IPS-NIHi7 (cell line): ENCODE measurements at regions not wholly inside any gene's neighbourhood (a gene's known extent, or its start where the extent isn't known, plus 50 kb on each side); places are given as distances from the start of the nearest gene placed in this dataset.

Experiments
- DNase-seq: peaks from one replicate; pipeline ENCODE4 v3.0.0; 2012; ENCODE audit warnings: mixed read lengths; ENCODE audit errors: extremely low spot score

DNA sequence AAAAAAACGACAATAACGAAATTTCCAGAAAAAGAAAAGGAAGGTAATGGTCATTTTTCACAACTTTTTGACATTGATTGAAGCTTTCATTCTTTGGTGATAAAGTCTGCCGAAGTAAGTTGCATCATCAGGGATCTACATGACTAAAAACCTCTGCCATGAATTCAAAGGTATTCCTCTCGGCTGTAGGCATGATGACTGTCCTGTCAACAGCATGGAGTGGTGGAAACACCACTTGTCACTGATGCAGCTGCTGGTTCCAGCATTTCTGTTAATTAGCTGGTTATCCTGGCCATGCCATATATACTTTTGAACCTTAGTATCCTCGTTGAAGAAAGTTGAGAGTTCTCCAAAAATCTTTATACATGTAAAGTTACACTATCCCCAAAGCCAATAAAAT lies 859.0 kb upstream of the ARPP21 start:
- no peak for DNase-seq

DNA sequence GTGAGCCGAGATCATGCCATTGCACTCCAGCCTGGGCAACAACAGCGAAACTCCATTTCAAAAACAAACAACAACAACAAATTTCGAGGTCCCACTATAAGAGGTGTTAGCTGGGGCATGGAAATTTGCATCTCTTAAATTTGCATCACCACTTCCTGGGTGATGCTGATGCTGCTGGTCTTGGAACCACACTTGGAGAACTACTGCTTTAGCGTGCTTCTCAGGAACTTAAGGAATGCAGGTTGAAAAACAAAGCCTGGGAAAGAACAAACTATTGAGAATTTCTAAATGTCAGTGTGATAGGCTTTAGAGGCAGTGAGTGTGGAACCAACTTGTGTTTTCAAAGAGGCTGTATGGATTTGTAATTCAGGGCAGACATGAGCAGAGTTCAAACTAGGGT lies 858.4 kb upstream of the ARPP21 start:
- DNase-seq: no peak

DNA sequence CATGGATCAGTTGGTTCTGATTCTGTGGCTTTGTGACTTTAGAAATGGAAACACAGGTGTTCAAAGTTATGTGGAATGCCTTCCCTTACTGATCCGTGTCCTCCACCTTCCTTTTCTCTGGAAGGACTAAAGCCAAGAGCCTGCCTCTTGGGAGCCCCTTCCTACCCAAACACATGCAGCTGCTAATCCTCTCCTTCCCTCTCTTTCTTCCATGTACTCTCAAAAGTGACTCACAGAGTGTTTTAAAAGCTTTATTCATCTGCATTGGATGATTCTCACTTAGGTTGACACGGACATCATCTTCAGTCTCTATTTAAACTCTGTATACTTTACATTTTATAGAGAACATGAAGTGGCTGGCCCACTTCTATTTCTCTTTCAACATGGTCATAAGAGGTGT lies 856.5 kb upstream of the ARPP21 start:
- DNase-seq: no peak

DNA sequence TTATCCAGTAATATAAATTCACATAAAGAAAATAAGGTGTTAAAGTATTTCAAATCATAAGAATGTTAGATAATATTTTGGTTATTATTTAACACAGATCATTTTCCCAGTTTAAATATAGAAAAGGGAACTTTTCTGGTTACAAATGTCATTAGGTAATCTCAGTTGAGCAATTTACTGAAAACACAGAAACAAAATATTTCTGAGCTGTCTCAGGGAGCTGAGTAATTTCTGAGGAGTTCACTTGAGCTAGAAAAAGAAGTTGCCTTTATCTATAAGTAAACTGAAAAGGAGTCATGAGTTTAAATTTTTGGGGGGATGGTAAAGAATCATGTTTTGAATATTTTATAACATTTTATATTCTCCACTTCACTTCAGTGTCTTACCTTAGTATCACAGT lies 855.4 kb upstream of the ARPP21 start:
- no peak for DNase-seq

DNA sequence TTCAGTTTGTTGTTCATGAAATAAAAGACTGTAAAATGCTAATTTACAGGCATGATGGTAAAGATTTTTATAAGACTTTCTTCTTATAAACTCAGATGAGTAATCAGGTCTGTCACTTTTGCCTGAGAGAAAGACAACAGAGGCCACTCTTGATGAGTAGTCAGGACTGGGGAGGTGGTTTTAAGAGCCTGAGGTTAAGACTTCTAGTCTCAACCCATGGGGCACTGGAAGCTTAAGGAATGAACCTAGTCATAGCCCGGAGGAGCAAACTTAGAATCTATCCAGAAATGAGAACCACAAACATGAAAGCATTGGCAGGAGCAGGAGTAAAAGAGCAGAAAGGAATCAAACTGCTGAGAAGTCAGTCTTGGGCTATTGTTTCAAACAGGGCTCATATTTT lies 846.3 kb upstream of the ARPP21 start:
- no peak for DNase-seq

DNA sequence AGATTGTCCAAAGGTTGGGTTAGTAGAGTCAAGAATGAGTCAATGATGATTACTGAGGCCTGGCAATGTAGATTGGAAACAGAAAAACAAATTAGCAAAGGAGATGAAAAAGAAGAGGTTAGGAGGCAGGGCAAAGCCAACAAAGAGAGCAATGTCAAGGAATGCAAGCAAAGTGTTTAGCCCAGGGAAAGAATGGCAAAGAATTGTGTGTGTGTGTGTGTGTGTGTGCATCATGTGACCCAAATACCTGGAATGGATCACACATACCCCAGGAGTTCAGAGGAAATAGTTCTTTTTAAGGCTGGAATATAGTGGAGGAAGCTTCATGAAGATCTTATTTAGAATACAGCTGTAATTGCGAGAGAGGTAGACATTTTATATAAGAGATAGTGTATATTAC lies 831.7 kb upstream of the ARPP21 start:
- no peak for DNase-seq

DNA sequence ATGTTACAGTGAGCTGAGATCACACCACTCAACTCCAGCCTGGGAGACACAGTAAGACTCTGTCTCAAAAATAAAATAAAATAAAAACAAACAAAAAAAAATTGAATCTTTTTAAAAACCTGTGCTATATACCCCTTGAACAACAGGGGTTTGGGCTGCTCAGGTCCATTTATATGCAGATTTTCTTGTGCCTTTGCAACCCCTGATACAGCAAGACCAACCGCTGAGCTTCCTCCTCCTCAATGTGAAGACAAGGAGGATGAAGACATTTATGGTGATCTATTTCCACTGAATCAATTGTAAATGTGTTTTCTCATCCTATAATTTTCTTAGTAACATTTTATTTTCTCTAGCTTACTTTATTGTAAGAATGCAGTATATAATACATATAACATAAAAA lies 831.0 kb upstream of the ARPP21 start:
- no peak for DNase-seq

DNA sequence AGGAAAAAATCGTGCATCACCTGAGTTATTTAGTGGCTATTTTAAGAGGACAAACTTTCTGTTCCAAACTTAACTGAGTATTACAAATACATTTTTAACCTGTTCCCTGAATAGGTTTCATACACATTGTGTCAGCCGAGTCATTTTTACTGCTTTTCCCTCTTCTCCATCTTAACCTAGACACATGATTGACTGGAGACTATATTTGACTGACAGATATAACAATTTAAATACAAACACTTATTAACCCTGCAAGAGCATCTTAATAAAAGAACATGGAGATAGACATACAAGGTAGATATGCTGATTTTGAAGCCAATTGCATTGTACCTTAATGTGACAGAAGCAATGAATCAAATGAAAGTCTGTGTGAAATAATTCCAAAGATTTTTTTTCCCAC lies 810.5 kb upstream of the ARPP21 start:
- DNase-seq: no peak

DNA sequence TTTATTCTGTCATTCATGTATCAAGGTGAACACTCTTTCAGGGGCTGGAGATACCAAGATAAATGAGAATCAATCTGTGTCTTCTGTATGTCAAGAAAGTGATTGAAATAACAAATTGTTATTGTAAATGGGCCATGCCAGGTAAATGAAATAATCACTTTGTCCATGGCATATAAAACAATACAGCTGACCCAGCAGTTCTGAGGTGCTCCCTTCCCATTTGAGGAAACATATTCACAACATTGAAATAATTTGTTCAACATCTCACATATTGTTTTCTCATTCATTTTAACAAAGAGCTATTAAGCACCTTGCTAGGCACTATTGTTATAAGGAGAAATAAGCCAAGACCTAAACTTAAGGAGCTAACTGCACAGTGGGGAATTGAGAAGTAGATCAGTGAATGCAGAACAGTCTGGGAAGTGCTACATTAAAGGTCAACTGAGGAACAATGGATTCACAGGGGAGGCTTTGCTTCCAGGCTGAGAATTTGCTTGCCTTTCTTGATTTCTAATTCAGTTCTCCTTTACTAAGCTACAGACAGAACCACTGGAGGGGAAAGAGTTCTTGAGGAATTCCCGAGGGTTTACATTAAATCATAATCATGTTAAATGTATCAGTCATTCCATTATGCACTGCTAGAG lies 806.3 kb upstream of the ARPP21 start:
- DNase-seq: no peak

GRCh38 chr3:34837848-34838741 lies 801.2 kb upstream of the ARPP21 start:
- no peak for DNase-seq

DNA sequence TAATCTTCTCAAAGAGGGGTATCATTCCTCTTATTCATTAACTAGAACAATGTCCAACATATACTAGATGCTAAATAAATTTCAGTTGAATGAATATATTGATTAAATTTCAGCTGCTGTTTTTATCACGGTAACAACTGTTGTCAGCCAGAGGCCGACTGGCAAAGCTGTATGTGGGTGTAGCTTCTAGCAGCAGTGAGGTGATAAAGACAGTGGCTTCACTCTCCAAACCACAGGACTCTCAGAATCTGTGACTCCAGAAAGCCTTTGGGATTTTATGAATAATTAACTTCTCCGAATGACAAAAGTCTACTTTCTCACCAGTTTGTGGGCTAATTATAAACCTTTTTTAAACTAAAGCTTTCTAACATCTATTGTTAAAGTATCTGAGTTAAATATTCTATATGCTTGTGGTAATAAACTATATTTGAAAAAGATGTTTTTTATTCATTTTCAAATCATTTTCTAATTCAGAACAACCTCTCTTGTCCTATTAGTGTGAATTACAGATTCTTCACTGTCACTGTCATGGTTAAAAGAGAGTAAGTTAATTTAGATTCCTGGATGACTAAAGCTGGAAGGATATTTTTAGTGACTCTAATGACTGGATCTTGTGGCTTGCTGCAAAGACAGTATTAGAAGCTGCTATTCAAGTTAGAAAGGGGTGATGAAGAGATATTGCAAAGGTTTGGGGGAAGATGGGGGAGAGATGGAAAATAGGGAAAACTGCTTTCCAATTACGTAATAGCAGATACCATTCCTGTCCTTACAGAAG lies 796.4 kb upstream of the ARPP21 start:
- DNase-seq: no peak

- no peak for DNase-seq
These were observed 795.1 kb upstream of the ARPP21 start for GRCh38 chr3:34844323-34844620.

GRCh38 chr3:34851137-34851536 lies 788.2 kb upstream of the ARPP21 start:
- DNase-seq: no peak

- DNase-seq: no peak
These were observed 786.4 kb upstream of the ARPP21 start for GRCh38 chr3:34852844-34853439.

GRCh38 chr3:34856081-34856947 lies 783.0 kb upstream of the ARPP21 start:
- DNase-seq: no peak

DNA sequence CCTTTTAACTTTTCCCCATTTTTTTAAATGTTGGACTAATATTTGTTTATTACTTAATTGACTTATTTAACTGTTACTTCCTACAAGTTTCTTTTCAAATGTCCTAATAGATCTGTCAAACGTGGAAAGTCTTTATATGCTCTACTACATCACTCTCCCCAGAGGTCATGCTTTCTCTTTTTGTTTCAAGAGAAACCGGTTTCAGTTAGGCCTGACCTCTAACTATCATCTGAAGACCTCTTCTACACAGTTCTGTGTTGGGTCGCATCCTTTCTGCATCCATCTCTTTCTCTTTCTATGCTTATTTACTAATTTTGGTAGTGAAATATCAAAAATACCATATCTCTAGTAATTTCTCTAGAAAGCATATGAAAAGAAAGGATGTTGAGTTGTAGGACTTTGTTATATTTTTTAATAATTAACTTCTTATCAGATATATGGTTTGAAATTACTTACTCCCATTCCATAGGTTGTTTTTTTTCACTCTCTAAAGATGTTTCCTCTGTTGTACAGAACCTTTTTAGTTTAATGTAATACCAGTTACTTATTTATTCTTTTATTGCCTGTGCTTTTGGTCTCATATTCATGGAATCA lies 781.2 kb upstream of the ARPP21 start:
- DNase-seq: no peak

DNA sequence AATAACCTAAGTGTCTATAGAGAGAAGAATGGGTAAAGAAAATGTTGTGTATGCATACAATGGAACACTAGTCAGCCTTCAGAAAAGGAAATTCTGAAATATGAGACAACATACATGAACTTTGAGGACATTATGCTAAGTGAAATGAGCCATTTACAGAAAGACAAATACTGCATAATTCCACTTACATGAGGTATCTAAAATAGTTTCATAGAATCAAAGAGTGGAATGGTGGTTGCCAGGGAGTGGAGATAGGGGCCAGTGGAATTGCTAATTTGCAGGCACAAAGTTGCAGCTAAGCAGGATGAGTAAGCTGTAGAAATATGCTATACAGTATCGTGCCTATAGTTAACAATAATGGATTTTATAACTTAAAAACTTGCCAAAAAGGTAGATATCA lies 779.6 kb upstream of the ARPP21 start:
- no peak for DNase-seq

DNA sequence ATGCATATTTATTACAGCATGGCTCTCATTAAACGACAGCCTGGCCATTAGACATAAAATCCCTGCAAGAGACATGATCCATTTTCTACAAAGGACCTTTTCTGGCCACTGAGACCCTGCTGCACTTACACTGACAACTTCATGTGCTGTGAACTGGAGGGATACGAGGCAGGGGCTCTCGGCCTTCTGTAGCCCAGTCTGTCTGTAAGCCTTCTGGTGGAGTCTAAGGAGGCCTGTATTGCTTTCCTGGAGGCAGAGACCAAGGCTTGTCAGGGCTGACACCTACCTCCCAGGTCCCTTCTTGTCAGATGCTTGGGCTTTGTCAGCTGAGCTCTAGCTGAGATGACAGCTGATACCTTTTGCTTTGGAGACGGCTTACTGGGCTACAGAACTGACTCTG lies 776.9 kb upstream of the ARPP21 start:
- no peak for DNase-seq

- no peak for DNase-seq
These were observed 775.8 kb upstream of the ARPP21 start for GRCh38 chr3:34863485-34863884.

DNA sequence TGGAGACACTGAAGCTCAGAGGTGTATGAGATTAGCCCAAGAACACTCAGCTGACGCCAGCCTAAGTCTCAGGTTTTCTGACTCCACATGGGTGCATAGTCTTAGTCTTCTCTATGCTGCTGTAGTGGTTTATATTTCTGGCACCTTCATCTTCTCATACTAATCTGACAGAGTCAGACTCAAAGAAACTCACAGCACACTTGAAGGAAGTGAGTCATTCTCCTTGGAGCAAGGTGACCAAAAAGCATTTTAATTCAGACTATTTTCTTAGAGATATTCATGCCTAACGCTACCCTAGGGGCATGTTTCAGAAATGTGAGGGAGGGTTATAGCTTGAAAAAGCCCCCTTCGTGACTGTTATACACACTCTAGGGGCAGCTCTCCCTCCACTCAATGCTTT lies 775.3 kb upstream of the ARPP21 start:
- no peak for DNase-seq

- DNase-seq: no peak
These were observed 774.0 kb upstream of the ARPP21 start for GRCh38 chr3:34865346-34865745.
